ENCODE measurements at regions not wholly inside any gene's neighbourhood (a gene's known extent, or its start where the extent isn't known, plus 50 kb on each side); places are given as distances from the start of the nearest gene placed in this dataset.

DNA sequence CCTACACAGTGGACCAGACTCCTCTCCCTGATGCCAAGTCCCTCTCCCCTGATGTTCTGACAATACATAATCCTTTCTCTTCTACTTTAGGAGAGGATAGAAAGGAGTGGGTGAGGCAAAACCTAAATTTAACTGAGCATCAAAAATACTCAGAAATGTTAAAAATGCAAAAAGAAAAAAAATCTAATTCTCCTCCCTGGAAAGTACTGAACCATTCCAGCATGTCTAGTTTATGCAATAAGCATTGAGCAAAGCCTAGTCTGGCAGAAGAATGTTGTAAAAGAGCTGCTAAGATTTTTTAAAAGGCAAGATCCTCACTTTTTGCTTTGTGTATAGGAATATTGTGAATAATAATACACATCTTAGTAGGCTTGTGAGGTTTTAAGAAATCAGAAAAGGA, 116.6 kb upstream of the STXBP5 start:
- H3K9me3 ChIP-seq = no peaks in the 10 kb centered on the region
- no peak for ATAC-seq (replicated peaks in 1 of 4)
- peaks cover 0 to 3% of the 10 kb centered on the region in 2 donors for H3K27me3 Mint-ChIP-seq
- no peaks in the 10 kb centered on the region for H3K36me3 ChIP-seq (ENCODE audit: control insufficient read depth in 2 of 2, extremely low read depth in 1 of 2, insufficient read depth in 1 of 2, low read length in 1 of 2)
- ChIA-PET POLR2A (no interaction called here), CTCF (no interaction called here)
- no peak overlapping the region for H3K4me3 ChIP-seq (ENCODE audit: control insufficient read depth in 1 of 2, extremely low read depth in 1 of 2, low read length in 1 of 2)
- H3K4me3 Mint-ChIP-seq = no peak overlapping the region
- no peak overlapping the region for H3K27ac Mint-ChIP-seq
- no peaks in the 10 kb centered on the region for H3K9me3 Mint-ChIP-seq
- no peaks in the 10 kb centered on the region for H3K36me3 Mint-ChIP-seq
- H3K27ac ChIP-seq (ENCODE audit: low read length) = no peak overlapping the region
- H3K27me3 ChIP-seq (replicated peaks in 1 of 2; ENCODE audit: control insufficient read depth in 2 of 2, extremely low read depth in 1 of 2, insufficient read depth in 2 of 2, low read length in 1 of 2) = no peaks in the 10 kb centered on the region
- H3K4me1 ChIP-seq (ENCODE audit: control insufficient read depth in 1 of 2, extremely low read depth in 1 of 2, insufficient read depth in 2 of 2, low read length in 2 of 2) = no peaks in the 10 kb centered on the region
- DNase-seq = no peak
- H3K4me1 Mint-ChIP-seq = peaks cover 0 to 2% (median 0%) of the 10 kb centered on the region in 3 donors

GRCh38 chr6:147088861-147089260, 115.4 kb upstream of the STXBP5 start:
- H3K27me3 ChIP-seq (replicated peaks in 1 of 2; ENCODE audit: control insufficient read depth in 2 of 2, extremely low read depth in 1 of 2, insufficient read depth in 2 of 2, low read length in 1 of 2) = no peaks in the 10 kb centered on the region
- ChIA-PET CTCF (no interaction called here), POLR2A (no interaction called here)
- DNase-seq (no peak), ATAC-seq (replicated peaks in 1 of 4) (no peak)
- H3K27ac Mint-ChIP-seq = no peak overlapping the region
- WGBS (ENCODE audit: insufficient coverage) = no CpG with 5 or more reads among the region's 1 CpG
- H3K36me3 ChIP-seq (ENCODE audit: control insufficient read depth in 2 of 2, extremely low read depth in 1 of 2, insufficient read depth in 1 of 2, low read length in 1 of 2) = no peaks in the 10 kb centered on the region
- no peaks in the 10 kb centered on the region for H3K4me1 ChIP-seq (ENCODE audit: control insufficient read depth in 1 of 2, extremely low read depth in 1 of 2, insufficient read depth in 2 of 2, low read length in 2 of 2)
- H3K9me3 Mint-ChIP-seq = no peaks in the 10 kb centered on the region
- H3K27me3 Mint-ChIP-seq = peaks cover 0 to 3% of the 10 kb centered on the region in 2 donors
- H3K27ac ChIP-seq (ENCODE audit: low read length) = no peak overlapping the region
- no peak overlapping the region for H3K4me3 Mint-ChIP-seq
- no peaks in the 10 kb centered on the region for H3K36me3 Mint-ChIP-seq
- no peak overlapping the region for H3K4me3 ChIP-seq (ENCODE audit: control insufficient read depth in 1 of 2, extremely low read depth in 1 of 2, low read length in 1 of 2)
- peaks cover 0 to 2% (median 0%) of the 10 kb centered on the region in 3 donors for H3K4me1 Mint-ChIP-seq
- H3K9me3 ChIP-seq = no peaks in the 10 kb centered on the region

DNA sequence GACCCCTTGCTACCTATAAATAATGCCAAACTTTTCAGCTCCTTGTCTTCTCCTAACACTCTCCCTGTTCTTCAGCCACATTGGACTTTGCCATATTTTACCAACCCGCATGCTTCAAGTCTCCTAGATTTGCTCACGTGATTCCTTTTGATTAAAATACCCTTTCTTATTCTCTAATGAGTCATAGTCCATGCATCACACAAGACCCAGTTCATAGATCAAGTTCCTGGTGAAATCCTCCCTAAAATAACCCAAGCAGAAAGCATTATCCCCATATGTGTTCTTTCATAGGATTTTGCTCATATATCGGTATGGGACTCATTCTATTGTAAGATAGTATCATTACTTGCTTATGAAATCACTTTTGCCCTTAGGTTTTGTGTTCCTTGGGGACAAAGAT, 108.9 kb upstream of the STXBP5 start:
- Mint-ChIP-seq H3K27ac (no peak overlapping the region), H3K9me3 (no peaks in the 10 kb centered on the region), H3K27me3 (no peaks in the 10 kb centered on the region), H3K4me3 (no peak overlapping the region), H3K36me3 (no peaks in the 10 kb centered on the region), H3K4me1 (no peaks in the 10 kb centered on the region)
- DNase-seq (no peak), ATAC-seq (replicated peaks in 1 of 4) (no peak)
- POLR2A ChIA-PET = no interaction called here
- Histone ChIP-seq H3K4me1 (ENCODE audit: control insufficient read depth in 1 of 2, extremely low read depth in 1 of 2, insufficient read depth in 2 of 2, low read length in 2 of 2) (no peaks in the 10 kb centered on the region), H3K9me3 (no peaks in the 10 kb centered on the region), H3K27me3 (replicated peaks in 1 of 2; ENCODE audit: control insufficient read depth in 2 of 2, extremely low read depth in 1 of 2, insufficient read depth in 2 of 2, low read length in 1 of 2) (no peaks in the 10 kb centered on the region), H3K27ac (ENCODE audit: low read length) (no peak overlapping the region), H3K4me3 (ENCODE audit: control insufficient read depth in 1 of 2, extremely low read depth in 1 of 2, low read length in 1 of 2) (no peak overlapping the region), H3K36me3 (ENCODE audit: control insufficient read depth in 2 of 2, extremely low read depth in 1 of 2, insufficient read depth in 1 of 2, low read length in 1 of 2) (no peaks in the 10 kb centered on the region)
- WGBS (ENCODE audit: insufficient coverage) = 95% methylated on average over 2 of the region's 3 CpGs
- CTCF ChIA-PET = no interaction called here

GRCh38 chr6:147099974-147100373, 104.2 kb upstream of the STXBP5 start:
- H3K36me3 Mint-ChIP-seq = no peaks in the 10 kb centered on the region
- no peak overlapping the region for H3K4me3 Mint-ChIP-seq
- ChIA-PET CTCF (interaction anchor here in 1 of 2 donors (0.7 kb wide), 1 partner anchor 50 kb away, joined by 4 read pairs; no protein-coding TSS in a partner anchor), POLR2A (no interaction called here)
- peaks cover 0 to 3% (median 0%) of the 10 kb centered on the region in 3 donors for H3K9me3 Mint-ChIP-seq
- no peaks in the 10 kb centered on the region for H3K36me3 ChIP-seq (ENCODE audit: control insufficient read depth in 2 of 2, extremely low read depth in 1 of 2, insufficient read depth in 1 of 2, low read length in 1 of 2)
- H3K27ac Mint-ChIP-seq = no peak overlapping the region
- no peaks in the 10 kb centered on the region for H3K27me3 Mint-ChIP-seq
- peaks cover 13 to 17% (median 15%) of the 10 kb centered on the region in 3 donors for H3K4me1 Mint-ChIP-seq
- no peak for ATAC-seq (replicated peaks in 1 of 4)
- DNase-seq = no peak
- WGBS (ENCODE audit: insufficient coverage) = no CpG with 5 or more reads among the region's 3 CpGs
- peaks cover 3 to 13% of the 10 kb centered on the region in 2 experiments for H3K4me1 ChIP-seq (ENCODE audit: control insufficient read depth in 1 of 2, extremely low read depth in 1 of 2, insufficient read depth in 2 of 2, low read length in 2 of 2)
- H3K4me3 ChIP-seq (ENCODE audit: control insufficient read depth in 1 of 2, extremely low read depth in 1 of 2, low read length in 1 of 2) = no peak overlapping the region
- no peak overlapping the region for H3K27ac ChIP-seq (ENCODE audit: low read length)
- no peaks in the 10 kb centered on the region for H3K9me3 ChIP-seq
- H3K27me3 ChIP-seq (replicated peaks in 1 of 2; ENCODE audit: control insufficient read depth in 2 of 2, extremely low read depth in 1 of 2, insufficient read depth in 2 of 2, low read length in 1 of 2) = no peaks in the 10 kb centered on the region

DNA sequence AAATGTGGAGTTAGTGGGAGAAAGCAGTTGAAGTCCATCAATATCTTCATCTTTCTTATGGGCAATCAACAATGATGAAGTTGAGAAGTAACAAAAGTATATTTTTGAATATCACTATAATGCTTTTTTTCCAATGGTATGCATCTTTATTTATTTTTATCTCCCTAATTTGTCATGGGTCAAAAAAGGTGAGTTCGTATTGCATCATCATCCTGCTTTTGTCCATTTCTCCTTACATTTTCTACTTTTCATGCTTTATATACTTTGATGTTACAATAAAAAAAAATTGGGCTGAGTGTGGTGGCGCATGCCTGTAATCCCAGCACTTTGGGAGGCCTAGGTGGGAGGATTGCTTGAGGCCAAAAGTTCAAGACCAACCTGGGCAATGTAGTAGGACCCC, 101.2 kb upstream of the STXBP5 start:
- Mint-ChIP-seq H3K4me1 (peaks cover 25 to 29% (median 27%) of the 10 kb centered on the region in 3 donors), H3K9me3 (peaks cover 0 to 3% (median 0%) of the 10 kb centered on the region in 3 donors), H3K36me3 (no peaks in the 10 kb centered on the region), H3K27me3 (no peaks in the 10 kb centered on the region), H3K4me3 (no peak overlapping the region), H3K27ac (no peak overlapping the region)
- ChIA-PET POLR2A (no interaction called here), CTCF (no interaction called here)
- H3K27ac ChIP-seq (ENCODE audit: low read length) = no peak overlapping the region
- WGBS (ENCODE audit: insufficient coverage) = no CpG with 5 or more reads among the region's 2 CpGs
- DNase-seq (no peak), ATAC-seq (replicated peaks in 1 of 4) (no peak)
- no peaks in the 10 kb centered on the region for H3K9me3 ChIP-seq
- no peaks in the 10 kb centered on the region for H3K27me3 ChIP-seq (replicated peaks in 1 of 2; ENCODE audit: control insufficient read depth in 2 of 2, extremely low read depth in 1 of 2, insufficient read depth in 2 of 2, low read length in 1 of 2)
- H3K36me3 ChIP-seq (ENCODE audit: control insufficient read depth in 2 of 2, extremely low read depth in 1 of 2, insufficient read depth in 1 of 2, low read length in 1 of 2) = no peaks in the 10 kb centered on the region
- no peak overlapping the region for H3K4me3 ChIP-seq (ENCODE audit: control insufficient read depth in 1 of 2, extremely low read depth in 1 of 2, low read length in 1 of 2)
- H3K4me1 ChIP-seq (ENCODE audit: control insufficient read depth in 1 of 2, extremely low read depth in 1 of 2, insufficient read depth in 2 of 2, low read length in 2 of 2) = peaks cover 3 to 26% of the 10 kb centered on the region in 2 experiments

DNA sequence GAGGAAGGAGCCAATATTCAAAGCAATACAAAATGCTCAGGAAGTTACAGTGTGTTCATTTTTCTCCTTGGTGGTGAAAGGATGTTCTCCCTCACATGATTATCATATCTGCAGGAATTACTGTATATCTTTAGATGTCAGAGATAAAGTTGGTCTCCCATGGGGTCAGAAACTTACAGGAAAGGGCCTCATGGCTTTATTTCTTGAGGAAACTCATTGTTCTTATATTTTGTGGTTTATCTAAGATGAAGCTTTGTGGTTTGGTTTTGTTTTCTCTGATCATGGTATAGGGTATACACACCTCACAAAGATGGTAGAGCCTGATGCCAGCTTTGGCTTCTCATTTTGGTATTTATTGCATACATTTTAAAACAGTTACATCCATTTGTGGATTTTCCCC, 100.5 kb upstream of the STXBP5 start:
- Mint-ChIP-seq H3K4me1 (peaks cover 32 to 36% (median 32%) of the 10 kb centered on the region in 3 donors), H3K9me3 (peaks cover 0 to 3% (median 0%) of the 10 kb centered on the region in 3 donors), H3K27ac (peak overlapping the region in 1 of 2 donors; percentile 4), H3K4me3 (no peak overlapping the region), H3K36me3 (no peaks in the 10 kb centered on the region), H3K27me3 (no peaks in the 10 kb centered on the region)
- ChIA-PET CTCF (no interaction called here), POLR2A (no interaction called here)
- no peak for ATAC-seq (replicated peaks in 1 of 4)
- H3K27me3 ChIP-seq (replicated peaks in 1 of 2; ENCODE audit: control insufficient read depth in 2 of 2, extremely low read depth in 1 of 2, insufficient read depth in 2 of 2, low read length in 1 of 2) = no peaks in the 10 kb centered on the region
- H3K9me3 ChIP-seq = no peaks in the 10 kb centered on the region
- no peak overlapping the region for H3K27ac ChIP-seq (ENCODE audit: low read length)
- H3K4me3 ChIP-seq (ENCODE audit: control insufficient read depth in 1 of 2, extremely low read depth in 1 of 2, low read length in 1 of 2) = no peak overlapping the region
- peaks cover 9 to 33% of the 10 kb centered on the region in 2 experiments for H3K4me1 ChIP-seq (ENCODE audit: control insufficient read depth in 1 of 2, extremely low read depth in 1 of 2, insufficient read depth in 2 of 2, low read length in 2 of 2)
- no peaks in the 10 kb centered on the region for H3K36me3 ChIP-seq (ENCODE audit: control insufficient read depth in 2 of 2, extremely low read depth in 1 of 2, insufficient read depth in 1 of 2, low read length in 1 of 2)
- no peak for DNase-seq

DNA sequence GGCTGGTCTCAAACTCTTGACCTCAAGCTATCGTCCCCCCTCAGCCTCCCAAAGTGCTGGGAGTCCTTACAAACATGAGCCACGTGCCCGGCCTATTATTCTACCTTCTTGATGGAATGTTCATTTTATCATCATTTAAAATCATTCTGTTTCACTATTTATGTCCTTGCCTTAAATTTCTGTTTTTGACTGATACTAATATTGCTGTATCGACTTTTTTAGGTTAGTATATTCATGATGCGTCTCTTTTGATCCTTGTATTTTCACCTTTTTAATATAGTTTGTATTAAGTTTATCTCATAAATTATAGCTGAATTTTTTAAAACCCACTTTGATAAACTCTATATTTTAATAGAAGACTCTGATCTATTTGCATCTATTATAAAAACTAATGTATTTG, 98.4 kb upstream of the STXBP5 start:
- ChIA-PET POLR2A (no interaction called here), CTCF (no interaction called here)
- Mint-ChIP-seq H3K27me3 (no peaks in the 10 kb centered on the region), H3K4me1 (peaks cover 51 to 54% (median 51%) of the 10 kb centered on the region in 3 donors), H3K4me3 (no peak overlapping the region), H3K9me3 (peaks cover 0 to 3% (median 0%) of the 10 kb centered on the region in 3 donors), H3K27ac (no peak overlapping the region), H3K36me3 (no peaks in the 10 kb centered on the region)
- Histone ChIP-seq H3K27ac (ENCODE audit: low read length) (no peak overlapping the region), H3K27me3 (replicated peaks in 1 of 2; ENCODE audit: control insufficient read depth in 2 of 2, extremely low read depth in 1 of 2, insufficient read depth in 2 of 2, low read length in 1 of 2) (no peaks in the 10 kb centered on the region), H3K9me3 (no peaks in the 10 kb centered on the region), H3K4me3 (ENCODE audit: control insufficient read depth in 1 of 2, extremely low read depth in 1 of 2, low read length in 1 of 2) (no peak overlapping the region), H3K4me1 (ENCODE audit: control insufficient read depth in 1 of 2, extremely low read depth in 1 of 2, insufficient read depth in 2 of 2, low read length in 2 of 2) (peaks cover 22 to 51% of the 10 kb centered on the region in 2 experiments), H3K36me3 (ENCODE audit: control insufficient read depth in 2 of 2, extremely low read depth in 1 of 2, insufficient read depth in 1 of 2, low read length in 1 of 2) (no peaks in the 10 kb centered on the region)
- WGBS (ENCODE audit: insufficient coverage) = no CpG with 5 or more reads among the region's 5 CpGs
- ATAC-seq (replicated peaks in 1 of 4) (no peak), DNase-seq (no peak)
